OCI-M2 (cell line): ENCODE measurements at regions not wholly inside any gene's neighbourhood (a gene's known extent, or its start where the extent isn't known, plus 50 kb on each side); places are given as distances from the start of the nearest gene placed in this dataset.

Source experiments
- DNase-seq: peaks from one replicate; lab custom pipeline; 2025; ENCODE audit not compliant: unreplicated experiment; lab: John Stamatoyannopoulos, UW

DNA sequence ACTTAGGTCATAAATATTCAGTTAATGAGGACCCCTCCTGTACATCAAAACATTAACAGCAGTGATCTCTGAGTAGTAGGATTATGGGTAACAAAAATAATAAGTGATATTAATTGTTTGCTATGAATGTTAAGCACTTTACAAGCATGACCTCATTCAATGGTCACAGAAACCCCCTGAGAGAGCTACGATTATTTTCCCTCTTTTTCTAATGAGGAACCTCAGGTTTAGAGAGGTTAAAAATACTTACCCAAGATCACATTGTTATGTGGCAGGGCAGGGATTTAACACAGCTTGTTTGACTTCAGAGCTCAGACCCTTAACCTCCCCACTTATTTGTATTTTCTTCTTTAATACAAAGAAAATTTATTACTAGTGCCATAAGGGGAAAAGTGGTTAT, 228.2 kb downstream of the TBL1XR1 start:
- DNase-seq = no peak

DNA sequence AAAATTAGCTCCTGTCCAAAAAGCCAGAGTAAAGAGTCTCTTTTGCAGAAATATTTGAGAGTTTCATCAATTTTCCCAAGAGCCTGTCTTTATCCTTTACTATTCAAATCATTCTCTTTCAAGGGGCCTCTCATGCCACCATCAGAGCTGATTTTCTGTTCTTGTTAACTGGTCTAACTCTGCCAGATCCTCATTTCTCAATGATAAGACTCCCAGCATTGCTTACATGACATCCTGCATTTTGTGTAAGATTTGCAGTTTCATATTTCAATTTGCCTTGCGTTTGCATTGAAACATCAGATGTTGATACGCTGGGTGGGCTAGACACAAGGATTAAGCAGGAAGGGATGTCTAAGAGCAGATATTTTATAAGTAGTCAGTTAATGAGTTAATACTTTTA, 228.7 kb downstream of the TBL1XR1 start:
- no peak for DNase-seq

DNA sequence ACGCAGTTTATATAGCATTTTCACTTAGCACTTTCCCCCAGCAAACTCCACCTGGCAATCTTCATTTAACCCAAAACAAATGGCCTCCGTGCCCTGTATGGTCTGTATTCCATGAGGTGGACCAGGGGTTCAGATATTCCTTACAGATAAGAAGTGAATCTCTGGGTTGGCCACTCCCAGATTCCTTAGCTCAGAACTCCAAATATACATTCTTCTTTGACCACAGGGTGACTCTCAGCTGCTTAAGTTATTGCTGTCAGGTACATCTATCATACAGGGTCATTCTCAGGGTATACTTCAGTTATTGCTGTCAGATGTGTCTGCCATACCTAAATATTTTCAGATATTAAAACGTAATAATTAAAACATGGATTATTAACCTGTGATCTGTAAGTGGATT, 229.8 kb downstream of the TBL1XR1 start:
- no peak for DNase-seq

GRCh38 chr3:176964661-176965060, 232.6 kb downstream of the TBL1XR1 start:
- no peak for DNase-seq

GRCh38 chr3:176961916-176962315, 235.4 kb downstream of the TBL1XR1 start:
- DNase-seq = no peak

- DNase-seq = no peak
These were observed 237.4 kb downstream of the TBL1XR1 start for GRCh38 chr3:176959867-176960266.

- DNase-seq = no peak
These were observed 238.7 kb downstream of the TBL1XR1 start for GRCh38 chr3:176958560-176958959.

GRCh38 chr3:176954517-176954916, 242.8 kb downstream of the TBL1XR1 start:
- DNase-seq = no peak

DNA sequence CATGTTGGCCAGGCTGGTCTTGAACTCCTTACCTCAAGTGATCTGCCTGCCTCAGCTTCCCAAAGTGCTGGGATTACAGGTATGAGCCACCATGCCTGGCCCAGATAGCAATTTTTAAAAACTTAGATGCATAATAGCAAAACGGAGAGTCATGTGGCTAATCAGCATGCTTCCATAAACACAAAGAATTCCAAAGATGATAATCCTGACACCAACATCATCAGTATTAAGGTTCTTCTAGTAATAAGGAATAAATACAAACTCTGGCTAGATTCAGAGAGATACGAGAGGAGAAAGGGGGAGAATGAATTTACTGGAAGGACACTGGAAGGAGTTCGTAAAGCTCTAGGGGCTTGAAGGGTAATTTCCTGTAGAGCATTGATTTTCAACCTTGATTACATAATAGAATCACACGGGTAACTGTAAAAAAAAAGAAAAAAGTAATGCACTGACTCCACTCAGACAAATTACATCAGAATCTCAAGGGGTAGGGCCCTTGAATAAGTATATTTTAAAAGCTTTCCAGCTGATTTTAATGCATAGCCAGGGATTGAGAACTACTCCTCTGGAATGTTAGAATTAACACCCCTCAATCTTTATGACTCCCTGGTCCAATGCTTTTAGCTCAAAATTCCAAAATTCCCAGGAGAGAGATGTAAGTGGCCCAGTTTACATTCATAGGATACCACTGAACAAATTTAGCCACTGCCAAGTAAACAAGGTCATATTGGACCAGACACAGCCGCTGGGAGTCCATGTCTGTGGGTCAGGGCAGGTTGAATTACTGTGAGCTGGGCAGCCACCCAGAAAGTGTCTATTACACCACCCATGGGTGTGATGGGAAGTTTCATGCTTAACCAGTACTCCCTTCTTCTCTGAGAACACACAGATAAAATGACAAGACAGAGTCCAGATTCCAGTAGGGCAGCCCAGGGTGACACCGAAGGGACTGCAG, 243.9 kb downstream of the TBL1XR1 start:
- no peak for DNase-seq

GRCh38 chr3:176951586-176952292, 245.5 kb downstream of the TBL1XR1 start:
- DNase-seq = no peak

DNA sequence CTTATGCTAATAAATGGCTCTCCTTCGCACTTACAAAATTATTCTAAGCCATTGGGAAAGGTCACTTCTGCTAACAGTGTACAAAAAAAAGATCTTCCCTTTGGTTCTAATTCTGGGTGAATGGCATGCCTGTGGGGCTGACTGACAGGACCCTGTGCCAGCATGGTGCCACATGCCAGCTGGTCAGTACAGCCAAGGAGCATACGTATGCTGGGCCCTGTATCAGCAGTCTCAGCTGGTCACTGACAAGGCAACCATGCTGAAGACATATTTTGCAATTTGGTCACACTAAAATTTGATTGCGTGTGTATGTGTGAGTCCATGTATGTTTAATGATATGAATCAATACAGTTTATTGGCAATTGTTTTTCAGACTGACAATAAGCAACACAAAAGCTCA, 246.1 kb downstream of the TBL1XR1 start:
- no peak for DNase-seq

- DNase-seq = no peak
These were observed 246.5 kb downstream of the TBL1XR1 start for GRCh38 chr3:176950743-176951142.

DNA sequence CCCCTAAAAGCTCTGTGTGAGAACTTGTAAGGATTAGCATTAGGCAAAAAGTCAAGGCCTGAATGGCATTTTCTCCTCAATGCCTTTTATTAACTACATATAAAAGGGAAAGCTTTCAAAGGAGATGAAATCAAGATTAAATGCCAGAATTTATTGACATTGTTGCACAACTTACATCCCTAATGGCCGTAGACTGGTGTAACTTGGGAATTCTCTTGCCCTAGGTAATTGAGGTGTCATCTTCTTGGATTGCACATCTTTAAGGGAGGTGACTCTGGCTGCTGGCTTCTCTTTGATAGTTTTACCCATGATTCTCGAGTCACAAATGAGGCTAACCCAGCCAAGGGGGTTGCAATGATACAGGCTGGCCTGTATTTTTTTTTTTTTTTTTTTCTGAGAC, 249.1 kb downstream of the TBL1XR1 start:
- no peak for DNase-seq

- DNase-seq = no peak
These were observed 251.1 kb downstream of the TBL1XR1 start for GRCh38 chr3:176946202-176946601.

GRCh38 chr3:176942305-176942704, 255.0 kb downstream of the TBL1XR1 start:
- no peak for DNase-seq

- DNase-seq = no peak
These were observed 255.6 kb downstream of the TBL1XR1 start for GRCh38 chr3:176941689-176942088.

- peak; percentile 33 for DNase-seq
These were observed 258.1 kb downstream of the TBL1XR1 start for GRCh38 chr3:176939022-176939817.

DNA sequence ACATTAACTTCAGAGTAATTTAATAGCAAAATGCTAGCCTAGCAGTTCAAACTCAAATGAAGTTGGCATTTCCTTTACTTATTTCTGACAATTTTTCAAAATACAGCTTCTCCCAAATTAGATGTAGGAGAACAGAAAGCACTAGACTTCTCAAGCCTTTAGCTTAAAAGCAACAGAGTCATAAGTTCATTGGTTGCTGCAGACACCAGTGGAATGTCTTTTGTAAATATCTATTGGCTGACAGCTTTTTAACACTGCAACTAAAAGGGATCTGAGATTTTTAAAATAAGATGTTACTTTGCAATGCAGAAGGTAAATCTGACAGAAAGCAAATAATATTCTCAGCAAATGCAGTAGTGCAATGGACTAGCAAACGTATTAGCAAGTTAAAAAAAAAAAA, 259.3 kb downstream of the TBL1XR1 start:
- no peak for DNase-seq

DNA sequence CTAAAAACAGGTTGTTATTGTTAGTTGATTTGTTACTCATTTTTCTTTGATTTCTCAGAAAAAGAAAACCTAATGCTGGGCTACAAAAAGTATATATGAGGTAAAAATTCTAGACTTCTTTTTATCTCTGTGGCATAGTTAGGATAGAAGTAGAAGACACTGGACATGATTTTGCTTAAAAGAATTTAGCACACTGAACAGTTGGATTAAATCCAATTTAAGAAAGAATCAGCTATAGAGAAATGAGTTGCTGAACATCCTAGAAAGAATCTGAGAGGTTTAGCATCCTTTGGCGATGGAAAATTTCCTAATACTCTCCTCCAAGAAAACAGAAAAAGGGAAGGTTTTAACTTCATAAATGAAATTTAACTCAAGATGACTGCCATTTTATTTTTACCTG, 259.7 kb downstream of the TBL1XR1 start:
- DNase-seq = no peak

DNA sequence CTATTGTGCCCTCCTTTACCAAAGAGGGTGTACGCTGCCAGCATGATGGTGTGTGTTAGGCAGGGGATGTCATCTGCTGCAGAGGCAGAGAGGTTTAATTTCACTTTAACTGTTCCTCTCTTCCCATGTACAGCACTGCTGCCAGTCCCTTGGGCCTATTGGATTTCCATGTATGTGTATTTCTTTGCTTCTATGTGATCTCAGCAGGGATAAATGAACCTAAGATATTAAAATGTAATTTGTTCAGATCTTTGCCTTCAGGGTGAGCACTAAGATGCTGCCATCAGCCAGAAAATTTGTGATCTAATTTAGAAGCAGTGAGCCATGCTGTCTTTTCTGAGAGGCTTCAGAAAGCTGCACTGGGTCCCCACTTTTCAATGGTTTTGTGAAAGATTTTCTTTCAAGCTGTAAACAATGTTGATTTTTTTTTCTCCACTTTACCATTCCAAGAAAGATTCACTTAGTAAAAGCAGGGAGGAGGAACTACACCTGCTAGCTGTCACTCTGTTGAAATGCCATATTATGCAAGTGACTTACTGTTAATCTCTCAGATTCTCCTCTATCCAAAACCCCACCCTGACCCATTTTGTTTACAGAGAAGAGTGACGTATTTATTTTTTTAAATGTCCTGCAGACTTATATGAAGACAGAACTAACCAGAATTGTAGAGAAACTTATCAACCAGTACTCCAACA, 261.9 kb downstream of the TBL1XR1 start:
- no peak for DNase-seq

- DNase-seq = no peak
These were observed 262.6 kb downstream of the TBL1XR1 start for GRCh38 chr3:176934698-176935097.
